HCT116 (cell line): ENCODE measurements at regions not wholly inside any gene's neighbourhood (a gene's known extent, or its start where the extent isn't known, plus 50 kb on each side); places are given as distances from the start of the nearest gene placed in this dataset.

ENCODE experiments used
- CBX3 ChIP-seq: IDR thresholded peaks from 2 replicates; pipeline ENCODE4 v1.6.1; 2012; ENCODE audit warnings: low read depth
- CEBPB ChIP-seq: IDR thresholded peaks from 2 replicates; pipeline ENCODE4 v1.6.1; 2012; ENCODE audit warnings: low read depth
- ELF1 ChIP-seq: IDR thresholded peaks from 2 replicates; pipeline ENCODE4 v1.6.1; 2012; ENCODE audit warnings: low read depth, borderline replicate concordance
- EZH2 ChIP-seq: fragments of 200-600 bp; sonication (generic); IDR thresholded peaks from 2 replicates; pipeline ENCODE4 v1.6.1; 2017; ENCODE audit warnings: antibody characterized with exemption, mixed run types
- EZH2phosphoT487 ChIP-seq: fragments of 200-600 bp; IDR thresholded peaks from 2 replicates; pipeline ENCODE4 v1.6.1; 2018; ENCODE audit warnings: antibody characterized with exemption, borderline replicate concordance
- JUND ChIP-seq: IDR thresholded peaks from 2 replicates; pipeline ENCODE4 v1.6.1; 2012
- POLR2A ChIP-seq: IDR thresholded peaks from 2 replicates; pipeline ENCODE4 v1.7.0; 2011; ENCODE audit warnings: borderline replicate concordance; ENCODE audit not compliant: insufficient read depth, insufficient read length; ENCODE audit errors: extremely low read depth
- POLR2AphosphoS5 ChIP-seq: IDR thresholded peaks from 2 replicates; pipeline ENCODE4 v1.6.1; 2011; ENCODE audit warnings: mild to moderate bottlenecking, low read depth, low read length, moderate library complexity
- SIN3A ChIP-seq: IDR thresholded peaks from 2 replicates; pipeline ENCODE4 v1.6.1; 2012; ENCODE audit warnings: low read depth
- SP1 ChIP-seq: IDR thresholded peaks from 2 replicates; pipeline ENCODE4 v1.6.1; 2012; ENCODE audit warnings: low read depth
- TF ChIP-seq, protein P1 (sequence below), 3 experiments: fragments of 200-600 bp in 1 of 3; sonication (generic) in 1 of 3; IDR thresholded peaks in 2 of 3; conservative IDR thresholded peaks in 1 of 3; 2 replicates each; pipeline ENCODE4 v1.5.1; 2012 to 2017; ENCODE audit warnings: low read depth in 2 of 3, low read length in 2 of 3, antibody characterized with exemption in 1 of 3, borderline replicate concordance in 1 of 3, control low read depth in 1 of 3, mild to moderate bottlenecking in 1 of 3, mixed read lengths in 1 of 3, mixed run types in 1 of 3, moderate library complexity in 1 of 3; ENCODE audit not compliant: insufficient read depth in 1 of 3
- TF ChIP-seq, protein P2 (sequence below): IDR thresholded peaks from 2 replicates; pipeline ENCODE4 v1.6.1; 2012; ENCODE audit warnings: low read depth
- TF ChIP-seq, protein P3 (sequence below): IDR thresholded peaks from 2 replicates; pipeline ENCODE4 v1.6.1; 2012
- TF ChIP-seq, protein P4 (sequence below): IDR thresholded peaks from 2 replicates; pipeline ENCODE4 v1.6.1; 2011; ENCODE audit warnings: mild to moderate bottlenecking, low read length, moderate library complexity; ENCODE audit not compliant: insufficient replicate concordance; ENCODE audit errors: extremely low read depth

DNA sequence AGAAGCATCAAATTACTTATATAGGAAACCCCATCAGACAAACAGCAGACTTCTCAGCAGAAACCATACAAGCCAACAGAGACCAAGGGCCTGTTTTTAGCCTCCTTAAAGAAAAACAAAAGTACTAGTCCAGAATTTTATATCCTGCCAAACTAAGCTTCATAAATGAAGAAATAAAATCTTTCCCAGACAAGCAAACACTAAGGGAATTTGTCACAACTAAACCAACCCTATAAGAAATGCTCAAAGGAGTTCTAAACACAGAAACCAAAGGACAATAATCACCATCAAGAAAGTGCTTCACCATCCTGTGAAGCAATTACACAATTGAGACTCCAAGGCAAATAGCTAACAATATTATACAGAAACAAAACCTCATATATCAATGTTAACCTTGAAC is 238.6 kb downstream of the NKX6-1 start:
- TF ChIP-seq, protein P1, sequence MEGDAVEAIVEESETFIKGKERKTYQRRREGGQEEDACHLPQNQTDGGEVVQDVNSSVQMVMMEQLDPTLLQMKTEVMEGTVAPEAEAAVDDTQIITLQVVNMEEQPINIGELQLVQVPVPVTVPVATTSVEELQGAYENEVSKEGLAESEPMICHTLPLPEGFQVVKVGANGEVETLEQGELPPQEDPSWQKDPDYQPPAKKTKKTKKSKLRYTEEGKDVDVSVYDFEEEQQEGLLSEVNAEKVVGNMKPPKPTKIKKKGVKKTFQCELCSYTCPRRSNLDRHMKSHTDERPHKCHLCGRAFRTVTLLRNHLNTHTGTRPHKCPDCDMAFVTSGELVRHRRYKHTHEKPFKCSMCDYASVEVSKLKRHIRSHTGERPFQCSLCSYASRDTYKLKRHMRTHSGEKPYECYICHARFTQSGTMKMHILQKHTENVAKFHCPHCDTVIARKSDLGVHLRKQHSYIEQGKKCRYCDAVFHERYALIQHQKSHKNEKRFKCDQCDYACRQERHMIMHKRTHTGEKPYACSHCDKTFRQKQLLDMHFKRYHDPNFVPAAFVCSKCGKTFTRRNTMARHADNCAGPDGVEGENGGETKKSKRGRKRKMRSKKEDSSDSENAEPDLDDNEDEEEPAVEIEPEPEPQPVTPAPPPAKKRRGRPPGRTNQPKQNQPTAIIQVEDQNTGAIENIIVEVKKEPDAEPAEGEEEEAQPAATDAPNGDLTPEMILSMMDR (IDR thresholded peaks at IDR 0.05 in 2 of 3, conservative IDR thresholded peaks at IDR 0.05 in 1 of 3; ENCODE audit: borderline replicate concordance in 1 of 3, insufficient read depth in 1 of 3, low read depth in 2 of 3, low read length in 2 of 3) = no peak
- TF ChIP-seq POLR2A = no peak
- TF ChIP-seq, protein P2, sequence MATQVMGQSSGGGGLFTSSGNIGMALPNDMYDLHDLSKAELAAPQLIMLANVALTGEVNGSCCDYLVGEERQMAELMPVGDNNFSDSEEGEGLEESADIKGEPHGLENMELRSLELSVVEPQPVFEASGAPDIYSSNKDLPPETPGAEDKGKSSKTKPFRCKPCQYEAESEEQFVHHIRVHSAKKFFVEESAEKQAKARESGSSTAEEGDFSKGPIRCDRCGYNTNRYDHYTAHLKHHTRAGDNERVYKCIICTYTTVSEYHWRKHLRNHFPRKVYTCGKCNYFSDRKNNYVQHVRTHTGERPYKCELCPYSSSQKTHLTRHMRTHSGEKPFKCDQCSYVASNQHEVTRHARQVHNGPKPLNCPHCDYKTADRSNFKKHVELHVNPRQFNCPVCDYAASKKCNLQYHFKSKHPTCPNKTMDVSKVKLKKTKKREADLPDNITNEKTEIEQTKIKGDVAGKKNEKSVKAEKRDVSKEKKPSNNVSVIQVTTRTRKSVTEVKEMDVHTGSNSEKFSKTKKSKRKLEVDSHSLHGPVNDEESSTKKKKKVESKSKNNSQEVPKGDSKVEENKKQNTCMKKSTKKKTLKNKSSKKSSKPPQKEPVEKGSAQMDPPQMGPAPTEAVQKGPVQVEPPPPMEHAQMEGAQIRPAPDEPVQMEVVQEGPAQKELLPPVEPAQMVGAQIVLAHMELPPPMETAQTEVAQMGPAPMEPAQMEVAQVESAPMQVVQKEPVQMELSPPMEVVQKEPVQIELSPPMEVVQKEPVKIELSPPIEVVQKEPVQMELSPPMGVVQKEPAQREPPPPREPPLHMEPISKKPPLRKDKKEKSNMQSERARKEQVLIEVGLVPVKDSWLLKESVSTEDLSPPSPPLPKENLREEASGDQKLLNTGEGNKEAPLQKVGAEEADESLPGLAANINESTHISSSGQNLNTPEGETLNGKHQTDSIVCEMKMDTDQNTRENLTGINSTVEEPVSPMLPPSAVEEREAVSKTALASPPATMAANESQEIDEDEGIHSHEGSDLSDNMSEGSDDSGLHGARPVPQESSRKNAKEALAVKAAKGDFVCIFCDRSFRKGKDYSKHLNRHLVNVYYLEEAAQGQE = no peak
- no peak for TF ChIP-seq POLR2AphosphoS5
- TF ChIP-seq, protein P3, sequence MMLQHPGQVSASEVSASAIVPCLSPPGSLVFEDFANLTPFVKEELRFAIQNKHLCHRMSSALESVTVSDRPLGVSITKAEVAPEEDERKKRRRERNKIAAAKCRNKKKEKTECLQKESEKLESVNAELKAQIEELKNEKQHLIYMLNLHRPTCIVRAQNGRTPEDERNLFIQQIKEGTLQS = no peak
- TF ChIP-seq, protein P4, sequence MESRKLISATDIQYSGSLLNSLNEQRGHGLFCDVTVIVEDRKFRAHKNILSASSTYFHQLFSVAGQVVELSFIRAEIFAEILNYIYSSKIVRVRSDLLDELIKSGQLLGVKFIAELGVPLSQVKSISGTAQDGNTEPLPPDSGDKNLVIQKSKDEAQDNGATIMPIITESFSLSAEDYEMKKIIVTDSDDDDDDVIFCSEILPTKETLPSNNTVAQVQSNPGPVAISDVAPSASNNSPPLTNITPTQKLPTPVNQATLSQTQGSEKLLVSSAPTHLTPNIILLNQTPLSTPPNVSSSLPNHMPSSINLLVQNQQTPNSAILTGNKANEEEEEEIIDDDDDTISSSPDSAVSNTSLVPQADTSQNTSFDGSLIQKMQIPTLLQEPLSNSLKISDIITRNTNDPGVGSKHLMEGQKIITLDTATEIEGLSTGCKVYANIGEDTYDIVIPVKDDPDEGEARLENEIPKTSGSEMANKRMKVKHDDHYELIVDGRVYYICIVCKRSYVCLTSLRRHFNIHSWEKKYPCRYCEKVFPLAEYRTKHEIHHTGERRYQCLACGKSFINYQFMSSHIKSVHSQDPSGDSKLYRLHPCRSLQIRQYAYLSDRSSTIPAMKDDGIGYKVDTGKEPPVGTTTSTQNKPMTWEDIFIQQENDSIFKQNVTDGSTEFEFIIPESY = no peak
- no peak for TF ChIP-seq CBX3
- no peak for TF ChIP-seq SP1
- TF ChIP-seq CEBPB = no peak
- no peak for TF ChIP-seq SIN3A
- TF ChIP-seq EZH2phosphoT487 = no peak
- no peak for TF ChIP-seq ELF1
- no peak for TF ChIP-seq EZH2
- TF ChIP-seq JUND = no peak
